HG02678 (cell line): ENCODE measurements at regions not wholly inside any gene's neighbourhood (a gene's known extent, or its start where the extent isn't known, plus 50 kb on each side); places are given as distances from the start of the nearest gene placed in this dataset.

Experiments
- ATAC-seq: cut with Tn5 transposase; IDR thresholded peaks from one replicate; pipeline ENCODE4 v1.9.1; 2021; ENCODE audit warnings: mild to moderate bottlenecking, moderate library complexity; ENCODE audit not compliant: unreplicated experiment

DNA sequence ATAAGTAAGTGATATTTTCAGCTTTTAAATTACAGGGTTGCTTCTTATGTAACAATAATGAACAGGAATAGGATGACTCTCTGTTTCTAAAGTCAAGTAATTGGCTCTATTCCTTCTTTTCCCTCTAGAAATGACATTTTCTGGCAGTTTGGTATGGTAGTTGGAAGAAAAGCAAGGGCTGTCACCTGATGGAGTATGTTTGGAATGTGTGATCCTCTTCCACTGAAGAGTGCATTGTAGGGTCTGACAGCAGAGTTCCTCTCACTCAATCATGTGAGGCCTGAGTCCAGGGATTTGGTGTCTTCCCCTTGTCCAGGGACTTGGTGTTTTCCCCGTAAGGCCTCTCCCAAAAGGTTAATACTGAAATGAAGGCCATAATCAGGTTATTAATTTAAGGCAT lies 233.8 kb upstream of the FBXL7 start:
- no peak for ATAC-seq

DNA sequence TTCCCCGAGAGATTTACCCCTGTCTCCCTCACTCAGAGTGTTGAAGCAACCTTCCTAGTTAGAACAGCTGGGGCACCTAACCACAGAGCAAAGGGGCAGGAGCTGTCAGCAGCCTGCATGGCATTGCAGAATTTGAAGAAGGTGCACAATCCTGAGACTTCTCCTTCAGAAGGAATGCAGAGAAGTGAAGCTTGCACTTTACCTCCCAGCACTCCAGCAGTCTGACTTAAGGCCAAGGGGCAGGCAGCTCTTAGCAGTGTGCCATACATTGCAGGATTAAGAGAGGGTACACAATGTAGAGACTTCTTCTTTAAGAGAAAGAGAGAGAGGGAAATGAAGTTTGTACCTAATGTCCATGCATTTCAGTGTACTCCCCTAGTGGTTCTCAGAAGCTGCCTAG lies 236.0 kb upstream of the FBXL7 start:
- no peak for ATAC-seq

GRCh38 chr5:15263406-15263805 lies 236.6 kb upstream of the FBXL7 start:
- ATAC-seq, result no peak

DNA sequence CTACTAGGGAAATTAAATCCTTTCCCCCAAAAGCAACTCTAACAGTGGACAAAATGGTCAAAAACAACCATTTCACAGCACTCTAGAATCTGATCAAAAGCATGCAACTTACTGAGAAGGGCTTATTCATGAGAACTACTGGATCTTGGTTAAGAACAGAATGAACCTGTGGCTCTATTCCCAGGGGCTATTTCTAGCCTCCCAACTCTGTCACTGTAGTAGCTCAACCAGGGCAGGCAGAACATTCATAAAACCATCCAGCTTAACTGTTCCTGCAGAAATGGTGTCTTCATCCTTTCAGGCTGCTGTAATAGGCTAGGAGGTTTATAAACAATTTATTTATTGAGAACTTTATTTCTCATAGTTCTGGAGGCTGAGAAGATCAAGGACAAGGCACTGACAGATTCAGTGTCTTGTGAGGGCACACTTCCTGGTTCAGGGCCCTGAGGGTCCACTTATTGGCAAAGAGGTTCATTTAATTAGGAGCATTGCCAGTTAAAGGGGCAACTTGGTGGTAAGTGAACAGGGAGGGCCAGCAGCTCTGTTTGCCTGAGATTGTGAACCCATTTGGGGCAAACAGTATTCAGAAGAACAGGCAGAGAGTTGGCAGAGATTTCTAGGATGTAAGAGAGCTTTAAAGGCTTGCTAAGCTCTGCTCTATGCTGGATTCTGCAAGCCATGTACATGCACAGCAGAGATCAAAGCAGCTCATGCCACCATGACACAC lies 238.5 kb upstream of the FBXL7 start:
- ATAC-seq, result no peak

DNA sequence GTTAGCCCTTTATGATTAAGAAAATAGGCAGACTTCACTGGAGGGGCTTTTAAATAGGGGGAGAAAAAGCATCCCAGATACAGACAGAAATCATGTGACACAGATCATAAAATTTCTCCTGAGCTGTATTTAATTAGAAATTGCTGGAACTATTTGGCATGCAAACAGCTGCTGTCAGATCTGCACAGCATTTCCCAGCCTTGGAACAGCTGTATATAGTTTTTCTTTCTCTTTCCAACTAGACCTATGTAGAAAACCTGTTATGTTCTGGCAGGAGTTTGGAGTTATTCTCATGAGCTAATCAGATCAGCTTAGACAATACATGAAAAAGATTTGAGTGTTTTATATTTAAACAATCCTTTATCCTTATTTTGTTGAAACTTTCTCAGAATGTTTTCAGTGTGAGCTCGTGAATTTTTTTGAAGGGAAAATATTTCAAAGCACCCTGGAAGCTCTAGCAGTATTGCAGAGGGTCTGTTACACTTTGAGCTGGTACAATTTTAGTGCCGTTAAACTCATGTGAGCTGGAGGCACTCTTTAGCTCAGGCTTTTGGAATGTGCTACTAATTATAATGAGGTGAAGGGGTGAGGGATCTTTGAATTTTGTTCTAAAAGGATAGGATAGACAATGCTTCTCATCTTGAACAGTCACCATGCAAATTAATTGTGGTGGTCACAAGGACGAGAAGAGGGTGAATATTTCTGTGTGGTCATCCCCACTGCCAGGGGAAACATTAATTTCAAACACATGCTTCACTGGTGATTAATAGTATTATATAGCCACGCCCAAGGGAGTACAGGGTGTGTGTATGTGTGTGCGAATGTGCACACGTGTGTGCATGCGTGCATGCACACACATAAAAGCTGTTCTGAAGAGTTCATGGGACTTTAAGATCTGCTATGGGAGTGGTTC lies 239.4 kb upstream of the FBXL7 start:
- ATAC-seq, result no peak

GRCh38 chr5:15256485-15256884 lies 243.5 kb upstream of the FBXL7 start:
- ATAC-seq, result no peak

DNA sequence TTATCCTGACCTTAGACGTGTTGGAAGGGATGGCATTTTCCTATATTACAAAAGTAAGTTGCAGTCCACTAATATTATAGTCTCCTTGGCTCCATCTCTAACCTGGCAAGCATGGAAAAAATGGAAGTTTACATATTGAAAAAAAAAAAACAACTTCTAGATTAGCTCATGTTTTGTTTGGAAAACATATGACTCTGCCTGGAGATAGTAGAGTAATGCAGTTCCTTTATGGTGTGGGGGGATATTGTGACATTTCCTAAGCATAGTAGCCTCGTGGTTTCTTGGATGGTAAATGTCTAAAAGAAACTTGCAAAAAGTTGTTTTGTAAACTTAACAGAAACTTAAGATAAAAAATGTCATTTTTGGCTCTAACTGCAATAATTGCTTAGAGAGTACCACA lies 244.4 kb upstream of the FBXL7 start:
- no peak for ATAC-seq

- ATAC-seq, result no peak
These were observed 245.4 kb upstream of the FBXL7 start for GRCh38 chr5:15254607-15255006.

DNA sequence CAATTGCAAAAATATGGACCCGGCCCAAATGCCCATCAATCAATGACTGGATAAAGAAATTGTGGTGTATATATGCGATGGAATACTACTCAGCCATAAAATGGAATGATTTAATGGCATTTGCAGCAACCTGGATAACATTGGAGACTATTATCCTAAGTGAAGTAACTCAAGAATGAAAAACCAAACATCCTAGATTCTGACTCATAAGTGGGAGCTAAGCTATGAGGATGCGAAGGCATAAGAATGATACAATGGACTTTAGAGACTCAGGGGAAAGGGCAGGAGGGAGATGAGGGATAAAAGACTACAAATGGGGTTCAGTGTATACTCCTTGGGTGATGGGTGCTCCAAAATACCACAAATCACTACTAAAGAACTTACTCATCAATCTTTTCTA lies 247.6 kb upstream of the FBXL7 start:
- no peak for ATAC-seq

DNA sequence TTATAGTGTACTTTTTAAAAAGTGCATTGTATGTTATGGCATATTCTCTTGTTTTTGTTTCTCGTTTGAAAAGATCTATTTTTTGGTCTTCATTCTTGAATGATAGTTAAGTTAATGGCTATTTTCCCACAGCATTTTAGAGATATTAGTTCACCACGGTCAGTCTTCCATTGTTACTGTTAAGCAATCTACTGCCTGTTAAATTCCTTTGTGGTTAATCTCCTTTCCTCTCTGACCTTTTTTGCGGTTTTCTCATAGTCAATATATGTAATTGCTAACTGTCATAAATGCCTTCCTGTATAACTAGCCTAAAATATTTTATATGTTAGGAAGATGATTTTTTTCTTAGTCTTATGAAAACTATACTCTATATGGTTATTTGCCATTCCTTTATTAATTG lies 250.8 kb upstream of the FBXL7 start:
- ATAC-seq, result no peak

DNA sequence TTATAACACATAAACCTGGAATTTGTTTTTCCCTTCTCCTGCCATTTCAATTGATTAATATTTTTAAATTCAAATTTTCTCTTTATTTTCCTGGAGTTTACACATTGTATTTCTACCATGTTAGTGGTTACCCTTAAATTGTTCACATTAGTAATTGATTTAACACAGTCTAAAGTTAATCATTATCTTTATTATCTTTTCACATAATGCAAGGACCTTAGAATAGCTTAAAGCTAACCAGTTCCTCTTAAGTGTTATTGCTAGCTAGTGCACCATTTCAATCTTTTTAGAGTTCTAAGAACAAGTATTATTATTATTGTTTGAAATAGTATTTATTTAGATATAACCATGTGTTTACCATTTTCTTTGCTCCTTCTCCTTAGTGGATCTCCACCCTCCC lies 251.2 kb upstream of the FBXL7 start:
- ATAC-seq, result no peak

GRCh38 chr5:15245913-15246312 lies 254.1 kb upstream of the FBXL7 start:
- no peak for ATAC-seq

GRCh38 chr5:15243301-15244020 lies 256.5 kb upstream of the FBXL7 start:
- ATAC-seq, result no peak

GRCh38 chr5:15241216-15241821 lies 258.7 kb upstream of the FBXL7 start:
- ATAC-seq, result no peak

DNA sequence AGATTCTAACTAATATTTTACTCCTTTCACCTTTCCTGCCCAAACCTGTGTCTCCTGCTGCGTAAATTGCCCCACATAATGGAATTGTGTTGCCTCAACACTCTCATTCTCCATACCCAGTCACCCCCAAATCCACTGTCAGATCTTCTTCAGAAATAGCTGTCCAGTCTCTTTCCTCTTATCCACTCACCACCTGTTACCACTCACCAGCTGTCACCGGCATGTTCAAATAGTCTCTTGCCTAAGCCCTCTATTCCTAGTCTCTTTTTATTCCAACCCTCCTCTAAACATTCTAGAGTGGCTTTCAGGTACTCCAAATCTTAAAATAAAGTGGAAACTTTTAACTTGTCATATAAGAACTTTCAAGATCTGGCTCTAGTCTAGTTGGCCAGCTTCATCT lies 262.0 kb upstream of the FBXL7 start:
- no peak for ATAC-seq

- no peak for ATAC-seq
These were observed 263.0 kb upstream of the FBXL7 start for GRCh38 chr5:15236911-15237508.

- ATAC-seq, result no peak
These were observed 265.1 kb upstream of the FBXL7 start for GRCh38 chr5:15234911-15235310.

DNA sequence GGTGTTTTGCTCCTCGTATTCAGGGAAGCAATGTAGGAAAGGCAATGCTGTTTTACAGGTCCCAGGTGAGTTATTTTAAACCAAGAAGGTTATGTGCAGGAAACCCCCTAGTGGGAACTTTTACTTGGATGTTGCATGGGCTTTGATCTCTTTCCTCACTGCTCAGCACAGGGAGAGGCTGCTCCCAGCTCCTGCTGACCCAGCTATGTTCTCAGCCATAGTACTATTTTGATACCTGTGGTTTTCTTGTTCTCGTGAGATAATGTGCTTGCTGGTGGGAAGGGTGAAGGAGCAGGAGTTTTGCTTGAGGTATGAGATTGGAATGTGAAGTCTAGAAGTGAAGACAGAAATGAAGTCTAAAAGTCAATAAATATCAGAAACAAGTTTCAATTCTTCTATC lies 265.6 kb upstream of the FBXL7 start:
- no peak for ATAC-seq

GRCh38 chr5:15233566-15233965 lies 266.4 kb upstream of the FBXL7 start:
- no peak for ATAC-seq

DNA sequence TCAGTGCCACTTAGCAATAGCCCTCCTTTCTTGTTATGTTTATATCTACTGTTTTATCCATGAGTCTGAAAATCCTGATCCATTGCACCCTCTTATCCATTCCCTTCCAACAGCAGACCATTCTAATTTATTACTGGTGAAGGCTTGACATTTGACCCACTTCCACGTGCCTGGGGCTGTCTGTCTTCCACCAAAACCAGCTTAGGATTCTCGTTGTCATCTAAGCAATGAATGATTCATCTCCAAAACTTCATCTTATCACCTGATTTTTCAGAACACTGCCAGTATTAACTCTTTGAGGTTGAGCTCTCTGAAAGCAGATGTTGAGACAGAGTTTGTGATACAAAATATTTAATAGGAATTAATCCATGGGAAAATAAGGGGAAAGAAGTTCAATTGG lies 277.8 kb upstream of the FBXL7 start:
- ATAC-seq, result no peak

DNA sequence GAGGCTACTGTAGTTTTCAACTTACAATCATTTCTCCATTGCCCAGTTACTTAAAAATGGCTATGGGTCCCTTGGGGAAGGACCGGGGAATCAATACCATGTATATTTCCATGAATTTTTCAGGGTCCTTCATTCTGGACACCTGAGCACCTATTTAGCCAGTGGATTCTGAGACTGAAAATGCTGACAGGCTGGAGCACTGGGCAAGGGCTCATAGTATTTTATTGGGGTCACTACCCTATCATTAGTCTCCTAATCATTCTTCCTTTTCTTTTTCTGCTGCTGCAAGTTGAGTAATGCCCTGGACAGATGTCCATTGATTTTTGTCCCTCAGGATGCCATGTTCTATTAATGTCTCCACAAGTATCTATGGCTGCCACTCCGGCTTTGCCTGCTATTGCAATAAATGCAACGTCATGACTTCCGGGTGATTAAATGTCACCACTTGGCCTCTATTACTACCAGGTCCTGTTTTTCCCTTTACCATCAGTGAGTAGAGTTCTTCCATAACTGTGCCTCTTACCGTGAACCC lies 279.3 kb upstream of the FBXL7 start:
- ATAC-seq, result no peak
